GM12878 (cell line): ENCODE measurements at regions not wholly inside any gene's neighbourhood (a gene's known extent, or its start where the extent isn't known, plus 50 kb on each side); places are given as distances from the start of the nearest gene placed in this dataset.

Source experiments
- ATAC-seq: fragments of 200-7000 bp; cut with Tn5 transposase; 3 replicates; pipeline ENCODE4 v1.9.1; 2020; ENCODE audit warnings: mild to moderate bottlenecking, moderate library complexity
- BruUV-seq: library from RNA; stranded (reverse); fragments of 400-500 nt; replicated peaks from 2 replicates; lab custom pipeline; 2021; lab: Mats Ljungman, UMichigan
- CTCF ChIA-PET: fragments of 300-600 bp; sonication (Branson Sonifier 250); formaldehyde crosslinking; extraction: SDS; loops from one replicate; lab custom pipeline; 2021; ENCODE audit warnings: inconsistent platforms; lab: Yijun Ruan, JAX
- POLR2A ChIA-PET: fragments of 350-600 bp; formaldehyde crosslinking; extraction: SDS; loops from one replicate; lab custom pipeline; 2021; ENCODE audit warnings: inconsistent platforms; lab: Charles Lee
- RAD21 ChIA-PET: fragments of 300-600 bp; sonication (Branson Sonifier 250); formaldehyde crosslinking; loops from one replicate; lab custom pipeline; 2023; ENCODE audit warnings: antibody characterized with exemption; ENCODE audit not compliant: unreplicated experiment; lab: Charles Lee
- SMC1A ChIA-PET: fragments of 300-600 bp; sonication (Branson Sonifier 250); formaldehyde crosslinking; loops from one replicate; lab custom pipeline; 2023; ENCODE audit not compliant: unreplicated experiment, uncharacterized antibody; lab: Charles Lee
- DNase-seq: peaks from one replicate; pipeline ENCODE4 v3.0.0-alpha.2; 2011; ENCODE audit warnings: low read depth, low spot score
- FAIRE-seq: peaks from 3 replicates; lab custom pipeline; 2011; peaks lifted over from hg19 to GRCh38; lab: Jason Lieb, UNC
- H2AFZ ChIP-seq: 2 replicates; pipeline ENCODE4 v1.6.0; 2011; ENCODE audit warnings: low read depth, low read length, control low read depth; ENCODE audit not compliant: control insufficient read depth
- H3K27ac ChIP-seq: 2 replicates; pipeline ENCODE4 v1.5.1; 2011; ENCODE audit warnings: control low read depth; ENCODE audit not compliant: control insufficient read depth, insufficient read depth
- H3K27me3 ChIP-seq, 2 experiments: replicated peaks in 1 of 2; 2 replicates each; pipeline versions ENCODE4 v1.6.0 to v1.6.1; 2011; ENCODE audit warnings: low read length in 1 of 2; ENCODE audit not compliant: control insufficient read depth in 2 of 2, insufficient read depth in 2 of 2
- H3K36me3 ChIP-seq, 2 experiments: 2 replicates each; pipeline ENCODE4 v1.5.1; 2011; ENCODE audit warnings: low read length in 1 of 2; ENCODE audit not compliant: control insufficient read depth in 2 of 2, insufficient read depth in 2 of 2
- H3K4me1 ChIP-seq: 2 replicates; pipeline ENCODE4 v1.6.1; 2011; ENCODE audit warnings: mild to moderate bottlenecking, low read length, moderate library complexity, mixed read lengths; ENCODE audit not compliant: control insufficient read depth, insufficient read depth
- H3K4me2 ChIP-seq: 2 replicates; pipeline ENCODE4 v1.6.0; 2011; ENCODE audit warnings: control low read depth; ENCODE audit not compliant: control insufficient read depth, insufficient read depth
- H3K4me3 ChIP-seq: fragments of 200-600 bp; sonication (generic); 2 replicates; pipeline ENCODE4 v1.5.1; 2016
- H3K79me2 ChIP-seq: 2 replicates; pipeline ENCODE4 v1.6.0; 2011; ENCODE audit warnings: low read length; ENCODE audit not compliant: control insufficient read depth, insufficient read depth
- H3K9ac ChIP-seq: 2 replicates; pipeline ENCODE4 v1.8.0; 2011; ENCODE audit warnings: low read length, control low read depth, mixed read lengths; ENCODE audit not compliant: control insufficient read depth, insufficient read depth
- H3K9me3 ChIP-seq: replicated peaks from 3 replicates; pipeline ENCODE4 v1.5.1; 2011; ENCODE audit warnings: mild to moderate bottlenecking, low read length; ENCODE audit not compliant: control insufficient read depth, insufficient read depth
- H4K20me1 ChIP-seq: 2 replicates; pipeline ENCODE4 v1.6.0; 2011; ENCODE audit not compliant: control insufficient read depth, insufficient read depth
- CHD4 ChIP-seq: fragments of 200-600 bp; sonication (generic); IDR thresholded peaks from 2 replicates; pipeline ENCODE4 v1.6.1; 2016; ENCODE audit warnings: mild to moderate bottlenecking
- FOS ChIP-seq: IDR thresholded peaks from 3 replicates; pipeline ENCODE4 v1.6.1; 2011; ENCODE audit warnings: borderline replicate concordance; ENCODE audit not compliant: insufficient read length; ENCODE audit errors: extremely low read depth
- KDM1A ChIP-seq: fragments of 200-600 bp; sonication (generic); IDR thresholded peaks from 2 replicates; pipeline ENCODE4 v1.6.1; 2016; ENCODE audit warnings: borderline replicate concordance
- NFIC ChIP-seq: IDR thresholded peaks from 2 replicates; pipeline ENCODE4 v1.6.1; 2012; ENCODE audit warnings: low read depth, mild to moderate bottlenecking, inconsistent platforms, low read length, moderate library complexity
- RB1 ChIP-seq: fragments of 450-650 bp; formaldehyde crosslinking; IDR thresholded peaks from 2 replicates; pipeline ENCODE4 v1.6.1; 2017; ENCODE audit warnings: mild to moderate bottlenecking, borderline replicate concordance
- SMC3 ChIP-seq: IDR thresholded peaks from 2 replicates; pipeline ENCODE4 v1.6.1; 2011; ENCODE audit warnings: low read length, improper control_type of control experiment, borderline replicate concordance
- SREBF2 ChIP-seq: IDR thresholded peaks from 2 replicates; pipeline ENCODE4 v1.6.1; 2012; ENCODE audit warnings: mild to moderate bottlenecking, low read length
- TBL1XR1 ChIP-seq: IDR thresholded peaks from 2 replicates; pipeline ENCODE4 v1.6.1; 2012; ENCODE audit warnings: low read depth, low read length, improper control_type of control experiment
- YBX1 ChIP-seq: fragments of 450-650 bp; IDR thresholded peaks from 2 replicates; pipeline ENCODE4 v1.6.1; 2016; ENCODE audit warnings: antibody characterized with exemption
- WGBS: methylation state at CpG from one replicate; pipeline ENCODE4 v1.1.6; 2016; ENCODE audit warnings: low lambda C conversion rate; ENCODE audit not compliant: insufficient replicate concordance, insufficient coverage; ENCODE audit errors: missing lambda C conversion rate; 5-methylcytosine and 5-hydroxymethylcytosine counted together
- in situ Hi-C: fragments of 300-500 bp; cut with MboI; formaldehyde crosslinking; loops from 9 replicates; pipeline ENCODE4 v1.14.3; 2018; ENCODE audit warnings: mixed read lengths
- intact Hi-C: fragments of 100-400 bp; cut with micrococcal nuclease; formaldehyde crosslinking; loops from one replicate; pipeline ENCODE4 v1.14.2; 2022; ENCODE audit not compliant: unreplicated experiment
- TF ChIP-seq, protein P1 (sequence below): IDR thresholded peaks from 2 replicates; pipeline ENCODE4 v1.6.1; 2012; ENCODE audit warnings: low read length, inconsistent platforms
- TF ChIP-seq, protein P2 (sequence below): IDR thresholded peaks from 2 replicates; pipeline ENCODE4 v1.6.1; 2011; ENCODE audit warnings: low read depth, low read length, improper control_type of control experiment, borderline replicate concordance
- TF ChIP-seq, protein P3 (sequence below): fragments of 450-650 bp; IDR thresholded peaks from 2 replicates; pipeline ENCODE4 v1.6.1; 2014; ENCODE audit warnings: mild to moderate bottlenecking

DNA sequence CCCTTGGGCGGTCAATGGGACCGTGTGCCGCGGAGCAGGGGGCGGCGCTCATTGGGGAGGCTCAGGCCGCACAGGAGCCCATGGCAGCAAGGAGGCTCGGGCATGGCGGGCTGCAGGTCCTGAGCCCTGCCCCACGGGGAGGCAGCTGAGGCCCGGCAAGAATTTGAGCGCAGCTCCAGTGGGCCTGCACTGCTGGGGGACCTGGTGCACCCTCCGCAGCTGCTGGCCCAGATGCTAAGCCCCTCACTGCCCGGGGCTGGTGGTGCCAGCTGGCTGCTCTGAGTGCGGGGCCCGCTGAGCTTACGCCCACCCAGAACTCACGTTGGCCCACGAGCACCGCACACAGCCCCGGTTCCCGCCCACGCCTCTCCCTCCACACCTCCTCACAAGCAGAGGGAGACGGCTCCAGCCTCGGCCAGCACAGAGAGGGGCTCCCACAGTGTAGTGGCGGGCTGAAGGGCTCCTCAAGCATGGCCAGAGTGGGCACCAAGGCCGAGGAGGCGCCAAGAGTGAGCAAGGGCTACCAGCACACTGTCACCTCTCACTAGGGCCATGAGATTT, 141.1 kb upstream of the OR13F1 start:
- FAIRE-seq (no peak), ATAC-seq (no peak), DNase-seq (no peak)
- Histone ChIP-seq H2AFZ (no peak overlapping the region), H3K4me3 (no peak overlapping the region), H3K36me3 (no peaks in the 10 kb centered on the region), H3K4me1 (no peaks in the 10 kb centered on the region), H3K9me3 (no peaks in the 10 kb centered on the region), H3K9ac (no peak overlapping the region), H3K79me2 (no peaks in the 10 kb centered on the region), H4K20me1 (no peaks in the 10 kb centered on the region), H3K27ac (no peak overlapping the region), H3K4me2 (no peak overlapping the region), H3K27me3 (no peaks in the 10 kb centered on the region)
- intact Hi-C loops, result no loop called here
- BruUV-seq, result no TSS peak
- ChIA-PET POLR2A (no interaction called here), SMC1A (interaction anchor here (0.6 kb wide), 1 partner anchor 12 kb away, joined by 3 read pairs; no protein-coding TSS in a partner anchor), CTCF (interaction anchor here (1.5 kb wide), 1 partner anchor 186 kb away, joined by 3 read pairs; no protein-coding TSS in a partner anchor), RAD21 (no interaction called here)
- 52% methylated on average over 26 of the region's 28 CpGs for WGBS
- TF ChIP-seq, protein P1, sequence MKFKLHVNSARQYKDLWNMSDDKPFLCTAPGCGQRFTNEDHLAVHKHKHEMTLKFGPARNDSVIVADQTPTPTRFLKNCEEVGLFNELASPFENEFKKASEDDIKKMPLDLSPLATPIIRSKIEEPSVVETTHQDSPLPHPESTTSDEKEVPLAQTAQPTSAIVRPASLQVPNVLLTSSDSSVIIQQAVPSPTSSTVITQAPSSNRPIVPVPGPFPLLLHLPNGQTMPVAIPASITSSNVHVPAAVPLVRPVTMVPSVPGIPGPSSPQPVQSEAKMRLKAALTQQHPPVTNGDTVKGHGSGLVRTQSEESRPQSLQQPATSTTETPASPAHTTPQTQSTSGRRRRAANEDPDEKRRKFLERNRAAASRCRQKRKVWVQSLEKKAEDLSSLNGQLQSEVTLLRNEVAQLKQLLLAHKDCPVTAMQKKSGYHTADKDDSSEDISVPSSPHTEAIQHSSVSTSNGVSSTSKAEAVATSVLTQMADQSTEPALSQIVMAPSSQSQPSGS, result no peak
- TF ChIP-seq RB1 (no peak), CHD4 (no peak), SREBF2 (no peak), KDM1A (no peak), FOS (no peak), SMC3 (no peak), NFIC (no peak), TBL1XR1 (no peak), YBX1 (no peak)
- TF ChIP-seq, protein P2, sequence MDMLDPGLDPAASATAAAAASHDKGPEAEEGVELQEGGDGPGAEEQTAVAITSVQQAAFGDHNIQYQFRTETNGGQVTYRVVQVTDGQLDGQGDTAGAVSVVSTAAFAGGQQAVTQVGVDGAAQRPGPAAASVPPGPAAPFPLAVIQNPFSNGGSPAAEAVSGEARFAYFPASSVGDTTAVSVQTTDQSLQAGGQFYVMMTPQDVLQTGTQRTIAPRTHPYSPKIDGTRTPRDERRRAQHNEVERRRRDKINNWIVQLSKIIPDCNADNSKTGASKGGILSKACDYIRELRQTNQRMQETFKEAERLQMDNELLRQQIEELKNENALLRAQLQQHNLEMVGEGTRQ, result no peak
- TF ChIP-seq, protein P3, sequence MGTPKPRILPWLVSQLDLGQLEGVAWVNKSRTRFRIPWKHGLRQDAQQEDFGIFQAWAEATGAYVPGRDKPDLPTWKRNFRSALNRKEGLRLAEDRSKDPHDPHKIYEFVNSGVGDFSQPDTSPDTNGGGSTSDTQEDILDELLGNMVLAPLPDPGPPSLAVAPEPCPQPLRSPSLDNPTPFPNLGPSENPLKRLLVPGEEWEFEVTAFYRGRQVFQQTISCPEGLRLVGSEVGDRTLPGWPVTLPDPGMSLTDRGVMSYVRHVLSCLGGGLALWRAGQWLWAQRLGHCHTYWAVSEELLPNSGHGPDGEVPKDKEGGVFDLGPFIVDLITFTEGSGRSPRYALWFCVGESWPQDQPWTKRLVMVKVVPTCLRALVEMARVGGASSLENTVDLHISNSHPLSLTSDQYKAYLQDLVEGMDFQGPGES, result no peak
- in situ Hi-C loops, result no loop called here
